ENCODE measurements at regions not wholly inside any gene's neighbourhood (a gene's known extent, or its start where the extent isn't known, plus 50 kb on each side); places are given as distances from the start of the nearest gene placed in this dataset.

DNA sequence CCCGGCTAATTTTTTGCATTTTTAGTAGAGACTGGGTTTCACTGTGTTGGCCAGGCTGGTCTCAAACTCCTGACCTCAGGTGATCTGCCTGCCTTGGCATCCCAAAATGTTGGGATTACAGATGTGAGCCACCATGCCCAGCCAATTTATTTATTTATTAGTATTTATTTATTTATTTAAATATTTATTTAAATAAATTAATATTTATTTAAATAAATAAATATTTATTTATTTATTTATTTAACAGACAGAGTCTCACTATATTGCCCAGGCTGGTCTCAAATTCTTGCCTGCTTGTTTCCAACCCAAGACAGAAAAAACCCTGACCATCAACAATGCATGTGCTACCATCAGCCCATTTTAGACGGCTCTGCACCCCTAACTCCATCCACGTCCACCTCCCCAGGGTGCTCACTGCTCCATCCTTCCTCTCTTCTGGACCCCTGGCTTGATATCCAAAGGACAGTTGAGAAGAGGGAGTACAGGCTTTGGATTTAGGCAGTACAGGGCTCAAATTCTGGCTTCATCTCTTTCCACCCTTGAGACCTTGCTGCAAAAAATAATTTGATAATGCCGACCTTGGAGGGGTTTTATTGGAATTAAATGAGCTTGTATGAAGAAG is 232.6 kb downstream of the MED10 start:
- Histone ChIP-seq H3K23me2 (ENCODE audit: low read depth, low read length) (no peaks in the 10 kb centered on the region), H3K23ac (ENCODE audit: insufficient read length) (no peak overlapping the region), H3K56ac (replicated peaks; ENCODE audit: insufficient read length, low read depth, low read length) (no peak overlapping the region), H3K4me3 (ENCODE audit: extremely low read depth in 1 of 4, insufficient read depth in 2 of 4, low read depth in 3 of 4, low read length in 4 of 4) (no peak overlapping the region), H2BK5ac (ENCODE audit: low read depth, low read length) (no peak overlapping the region), H3K79me1 (ENCODE audit: low read depth, low read length) (no peaks in the 10 kb centered on the region), H2BK15ac (ENCODE audit: low read length) (no peak overlapping the region), H3K36me3 (ENCODE audit: control insufficient read depth in 2 of 4, insufficient read depth in 4 of 4, low read length in 3 of 4) (no peaks in the 10 kb centered on the region), H3K27ac (ENCODE audit: low read depth, low read length) (no peak overlapping the region), H4K91ac (replicated peaks; ENCODE audit: insufficient read length, low read length) (no peak overlapping the region), H2AK5ac (ENCODE audit: low read depth, low read length) (no peak overlapping the region), H2BK120ac (replicated peaks; ENCODE audit: low read depth, low read length) (no peak overlapping the region), H2BK20ac (ENCODE audit: low read length) (no peak overlapping the region), H4K20me1 (replicated peaks in 1 of 2; ENCODE audit: control insufficient read depth in 1 of 2, insufficient read depth in 2 of 2, low read length in 2 of 2) (no peaks in the 10 kb centered on the region), H2AFZ (ENCODE audit: low read length) (no peak overlapping the region), H3K14ac (ENCODE audit: insufficient read length) (no peak overlapping the region), H3K4me2 (ENCODE audit: insufficient read depth in 1 of 2, low read depth in 2 of 2, low read length in 2 of 2) (no peak overlapping the region), H3K79me2 (ENCODE audit: control insufficient read depth in 1 of 2, insufficient read depth in 2 of 2, low read length in 2 of 2) (no peaks in the 10 kb centered on the region), H4K5ac (ENCODE audit: insufficient read length, low read depth, low read length) (no peak overlapping the region), H4K8ac (ENCODE audit: extremely low read depth, insufficient read depth, low read length) (no peak overlapping the region), H3K9me3 (ENCODE audit: insufficient read depth in 2 of 2, low read depth in 1 of 2, low read length in 1 of 2) (no peaks in the 10 kb centered on the region), H2BK12ac (ENCODE audit: low read depth, low read length) (no peak overlapping the region), H3K27me3 (replicated peaks in 1 of 4; ENCODE audit: control insufficient read depth in 3 of 4, extremely low read depth in 1 of 4, insufficient read depth in 3 of 4, low read length in 3 of 4) (no peaks in the 10 kb centered on the region), H3K4me1 (replicated peaks in 1 of 4; ENCODE audit: control insufficient read depth in 3 of 4, insufficient read depth in 4 of 4, low read length in 3 of 4) (peaks cover 0 to 5% (median 3%) of the 10 kb centered on the region in 4 experiments; a peak in 3 of 7 replicates), H3K9ac (replicated peaks in 1 of 4; ENCODE audit: extremely low read depth in 1 of 4, low read depth in 3 of 4, low read length in 3 of 4) (no peak overlapping the region), H3K18ac (ENCODE audit: extremely low read depth, low read length) (no peak overlapping the region), H3K4ac (replicated peaks; ENCODE audit: insufficient read length, low read depth, low read length) (no peak overlapping the region)
- DNase-seq (ENCODE audit: low read depth in 1 of 2, low spot score in 2 of 2) (no peak), FAIRE-seq (no peak)
- ChIA-PET POLR2A (ENCODE audit: partially characterized antibody) (no interaction called here), CTCF (ENCODE audit: partially characterized antibody) (interaction anchor here (0.8 kb wide), 1 partner anchor 11 kb away, joined by 3 read pairs; no protein-coding TSS in a partner anchor)
- WGBS, 2 experiments (ENCODE audit: extremely low coverage in 1 of 2, insufficient coverage in 1 of 2, insufficient read length in 1 of 2, insufficient replicate concordance in 2 of 2, low coverage in 1 of 2, low lambda C conversion rate in 2 of 2, missing lambda C conversion rate in 1 of 2), result 89% methylated on average over 4 of the region's 4 CpGs; no CpG with 5 or more reads in 1 of the 2 experiments
- no peak for TF ChIP-seq CHD2 (IDR thresholded peaks at IDR 0.05; ENCODE audit: low read length)
- TF ChIP-seq, protein P1, sequence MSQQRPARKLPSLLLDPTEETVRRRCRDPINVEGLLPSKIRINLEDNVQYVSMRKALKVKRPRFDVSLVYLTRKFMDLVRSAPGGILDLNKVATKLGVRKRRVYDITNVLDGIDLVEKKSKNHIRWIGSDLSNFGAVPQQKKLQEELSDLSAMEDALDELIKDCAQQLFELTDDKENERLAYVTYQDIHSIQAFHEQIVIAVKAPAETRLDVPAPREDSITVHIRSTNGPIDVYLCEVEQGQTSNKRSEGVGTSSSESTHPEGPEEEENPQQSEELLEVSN (IDR thresholded peaks at IDR 0.05), result no peak
- TF ChIP-seq RFX5 (IDR thresholded peaks at IDR 0.05; ENCODE audit: borderline replicate concordance, low read depth, low read length), result no peak
- TF ChIP-seq GABPA (IDR thresholded peaks at IDR 0.05; ENCODE audit: borderline replicate concordance, insufficient read depth, low read length), result no peak
- TF ChIP-seq GTF2F1 (IDR thresholded peaks at IDR 0.05; ENCODE audit: borderline replicate concordance, low read depth, low read length), result no peak
- TF ChIP-seq TAF7 (optimal IDR thresholded peaks at IDR 0.05; ENCODE audit: borderline replicate concordance, low read depth, low read length), result no peak
- no peak for TF ChIP-seq RAD21 (IDR thresholded peaks at IDR 0.05 in 1 of 2, conservative IDR thresholded peaks at IDR 0.05 in 1 of 2; ENCODE audit: low read depth in 2 of 2, low read length in 2 of 2)
- TF ChIP-seq, protein P2, sequence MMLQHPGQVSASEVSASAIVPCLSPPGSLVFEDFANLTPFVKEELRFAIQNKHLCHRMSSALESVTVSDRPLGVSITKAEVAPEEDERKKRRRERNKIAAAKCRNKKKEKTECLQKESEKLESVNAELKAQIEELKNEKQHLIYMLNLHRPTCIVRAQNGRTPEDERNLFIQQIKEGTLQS (IDR thresholded peaks at IDR 0.05; ENCODE audit: insufficient read depth, low read depth, low read length), result no peak
- TF ChIP-seq, protein P3, sequence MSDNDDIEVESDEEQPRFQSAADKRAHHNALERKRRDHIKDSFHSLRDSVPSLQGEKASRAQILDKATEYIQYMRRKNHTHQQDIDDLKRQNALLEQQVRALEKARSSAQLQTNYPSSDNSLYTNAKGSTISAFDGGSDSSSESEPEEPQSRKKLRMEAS (IDR thresholded peaks at IDR 0.05), result no peak
- no peak for TF ChIP-seq TCF12 (IDR thresholded peaks at IDR 0.05; ENCODE audit: low read depth, low read length)
- no peak for TF ChIP-seq ASH2L (IDR thresholded peaks at IDR 0.05; ENCODE audit: low read length)
- TF ChIP-seq BRCA1 (IDR thresholded peaks at IDR 0.05; ENCODE audit: low read depth, low read length), result no peak

Measured in H1 (cell line).